DMS 273 (cell line): ENCODE measurements at regions not wholly inside any gene's neighbourhood (a gene's known extent, or its start where the extent isn't known, plus 50 kb on each side); places are given as distances from the start of the nearest gene placed in this dataset.
"Not testable (repeated sequence)": the region's sequence is repeated elsewhere in the genome, so short reads cannot be mapped to it uniquely, and the experiment has no call there.

ENCODE experiments used
- DNase-seq: peaks from one replicate; lab custom pipeline; 2025; ENCODE audit not compliant: unreplicated experiment; lab: John Stamatoyannopoulos, UW

- not testable (repeated sequence) for DNase-seq
These were observed 63.8 kb downstream of the CLEC18A start for GRCh38 chr16:70014915-70015314.

GRCh38 chr16:70016751-70017150, 65.6 kb downstream of the CLEC18A start:
- DNase-seq, result not testable (repeated sequence)

GRCh38 chr16:70018254-70018653, 67.1 kb downstream of the CLEC18A start:
- peak; percentile 56 for DNase-seq

- peak; percentile 3 for DNase-seq
These were observed 72.1 kb downstream of the CLEC18A start for GRCh38 chr16:70023207-70023606.

- not testable (repeated sequence) for DNase-seq
These were observed 72.8 kb downstream of the CLEC18A start for GRCh38 chr16:70023956-70024355.

GRCh38 chr16:70026165-70026854, 75.2 kb downstream of the CLEC18A start:
- DNase-seq, result peak; percentile 16

- not testable (repeated sequence) for DNase-seq
These were observed 81.2 kb upstream of the PDPR start for GRCh38 chr16:70032906-70033305.

- not testable (repeated sequence) for DNase-seq
These were observed 76.2 kb upstream of the PDPR start for GRCh38 chr16:70037913-70038312.

- DNase-seq, result not testable (repeated sequence)
These were observed 73.6 kb upstream of the PDPR start for GRCh38 chr16:70040554-70040953.

GRCh38 chr16:70043538-70044067, 70.5 kb upstream of the PDPR start:
- DNase-seq, result not testable (repeated sequence)

GRCh38 chr16:70046560-70046959, 67.6 kb upstream of the PDPR start:
- DNase-seq, result not testable (repeated sequence)

- DNase-seq, result not testable (repeated sequence)
These were observed 66.0 kb upstream of the PDPR start for GRCh38 chr16:70048083-70048482.

GRCh38 chr16:70058056-70058455, 56.1 kb upstream of the PDPR start:
- not testable (repeated sequence) for DNase-seq

- not testable (repeated sequence) for DNase-seq
These were observed 54.7 kb upstream of the PDPR start for GRCh38 chr16:70059429-70059828.

GRCh38 chr16:70060521-70061027, 53.6 kb upstream of the PDPR start:
- DNase-seq, result not testable (repeated sequence)

- not testable (repeated sequence) for DNase-seq
These were observed 52.4 kb upstream of the PDPR start for GRCh38 chr16:70061671-70062218.

- DNase-seq, result not testable (repeated sequence)
These were observed 51.2 kb upstream of the PDPR start for GRCh38 chr16:70062947-70063346.
